Myocyte (in vitro differentiated cells): ENCODE measurements at regions not wholly inside any gene's neighbourhood (a gene's known extent, or its start where the extent isn't known, plus 50 kb on each side); places are given as distances from the start of the nearest gene placed in this dataset.
A peak's percentile ranks its signal among the peaks of the same experiment; 100 is the strongest.
"Not testable (repeated sequence)": the region's sequence is repeated elsewhere in the genome, so short reads cannot be mapped to it uniquely, and the experiment has no call there.

Experiments
- DNase-seq: peaks from one replicate; pipeline ENCODE4 v3.0.0-alpha.2; 2012; ENCODE audit warnings: low read depth

DNA sequence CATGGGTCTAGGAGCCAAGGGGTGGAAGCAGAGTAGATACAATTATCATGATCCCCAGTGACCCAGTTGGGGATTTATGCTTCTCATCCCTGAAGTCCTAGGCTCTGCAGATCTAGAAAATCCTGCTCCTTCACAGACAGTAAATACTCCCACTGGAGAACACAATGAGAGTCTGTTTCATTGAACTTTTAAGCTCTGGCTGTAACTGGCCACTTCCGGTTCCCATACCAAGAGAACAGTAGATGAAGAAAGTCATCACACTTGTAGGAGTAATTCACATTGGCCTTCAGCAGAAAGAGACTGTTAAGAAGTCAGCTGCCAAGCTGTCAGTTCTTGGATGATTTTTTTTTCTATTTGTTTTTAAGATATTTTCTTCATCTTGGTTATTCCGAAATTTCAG is 597.1 kb downstream of the ACTL7B start:
- no peak for DNase-seq

DNA sequence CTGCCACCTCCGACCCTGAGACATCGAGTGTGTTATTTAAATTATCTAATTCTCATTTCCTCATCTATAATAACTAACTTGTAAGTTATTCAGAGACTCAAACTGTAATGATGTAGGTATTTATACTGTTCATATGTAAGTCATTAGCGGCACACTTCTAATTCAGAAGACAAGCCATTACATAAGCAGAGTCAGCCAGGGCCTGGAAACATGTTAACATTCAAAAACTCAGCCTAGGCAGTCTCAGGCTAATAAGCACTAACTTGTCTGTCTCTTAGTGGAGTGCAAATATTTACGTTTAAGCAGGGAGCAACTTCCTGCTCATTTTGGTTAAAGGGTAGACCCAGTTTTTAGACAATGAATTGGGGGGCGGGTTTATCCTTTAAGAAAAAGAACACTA is 598.4 kb downstream of the ACTL7B start:
- DNase-seq, result no peak

DNA sequence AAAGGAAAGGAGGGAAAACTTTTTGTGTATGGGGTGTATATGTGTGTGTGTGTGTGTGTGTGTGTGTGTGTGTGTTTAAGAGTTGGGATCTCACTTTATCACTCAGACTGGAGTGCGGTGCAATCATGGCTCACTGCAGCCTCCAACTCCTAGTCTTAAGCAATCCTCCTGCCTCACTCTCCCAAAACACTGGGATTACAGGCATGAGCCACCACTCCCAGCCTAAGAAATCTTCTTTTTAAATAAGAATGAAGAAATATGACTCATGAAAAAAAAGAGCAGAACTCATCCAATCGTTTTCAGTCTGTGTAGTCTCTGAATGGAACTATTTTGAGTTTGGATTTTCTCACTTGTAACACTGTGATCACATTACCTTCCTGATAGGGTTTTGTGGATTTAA is 601.5 kb downstream of the ACTL7B start:
- no peak for DNase-seq

DNA sequence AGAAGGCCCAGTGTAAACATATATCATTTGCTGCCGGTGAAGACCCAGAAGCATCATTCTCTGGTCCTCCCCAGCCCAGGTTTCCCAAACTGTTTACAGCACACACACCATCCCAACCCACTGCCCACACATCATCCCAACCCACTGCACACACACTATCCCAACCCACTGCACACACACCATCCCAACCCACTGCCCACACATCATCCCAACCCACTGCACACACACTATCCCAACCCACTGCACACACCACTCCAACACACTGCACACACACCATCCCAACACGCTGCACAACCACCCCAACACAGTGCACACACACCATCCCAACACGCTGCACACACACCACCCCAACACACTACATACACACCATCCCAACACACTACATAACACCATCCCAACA is 608.4 kb downstream of the ACTL7B start:
- DNase-seq, result not testable (repeated sequence)

DNA sequence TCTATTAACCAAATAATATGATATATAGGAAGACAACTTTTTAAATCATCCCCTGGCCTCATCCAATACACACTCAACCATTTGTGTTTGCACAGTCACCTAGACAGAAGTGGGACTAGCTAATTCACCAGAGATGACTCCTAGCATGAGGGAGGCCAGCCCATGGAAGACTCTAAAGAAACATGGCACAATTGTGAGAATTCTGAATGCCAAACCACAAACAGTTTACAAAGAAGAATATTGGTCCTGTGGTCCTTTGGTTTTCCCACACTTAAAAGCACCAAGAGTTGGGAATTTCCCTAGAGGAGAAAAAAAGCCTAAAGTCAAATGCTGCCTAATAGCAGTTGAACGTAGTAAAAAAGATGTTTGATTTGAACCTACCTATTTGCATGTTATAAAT is 609.9 kb downstream of the ACTL7B start:
- DNase-seq, result peak; percentile 22

DNA sequence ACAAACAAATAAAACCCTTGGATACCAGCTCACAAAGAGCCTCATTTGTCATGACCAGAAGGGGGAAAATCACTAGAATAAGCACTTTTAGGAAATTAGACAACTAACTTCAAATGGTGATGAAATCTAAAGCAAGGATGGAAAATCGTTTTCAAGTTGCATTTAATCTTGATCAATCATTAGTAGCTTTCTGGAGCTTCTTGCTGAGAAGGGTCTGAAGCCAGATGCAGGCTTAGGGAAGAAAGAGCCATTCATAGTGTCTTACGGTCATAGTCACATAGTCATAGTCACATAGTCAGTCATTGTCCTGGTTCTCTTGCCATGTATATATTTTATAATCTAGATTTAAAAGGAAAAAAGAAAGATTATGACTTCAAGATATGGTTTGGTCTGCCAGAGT is 610.5 kb downstream of the ACTL7B start:
- no peak for DNase-seq

DNA sequence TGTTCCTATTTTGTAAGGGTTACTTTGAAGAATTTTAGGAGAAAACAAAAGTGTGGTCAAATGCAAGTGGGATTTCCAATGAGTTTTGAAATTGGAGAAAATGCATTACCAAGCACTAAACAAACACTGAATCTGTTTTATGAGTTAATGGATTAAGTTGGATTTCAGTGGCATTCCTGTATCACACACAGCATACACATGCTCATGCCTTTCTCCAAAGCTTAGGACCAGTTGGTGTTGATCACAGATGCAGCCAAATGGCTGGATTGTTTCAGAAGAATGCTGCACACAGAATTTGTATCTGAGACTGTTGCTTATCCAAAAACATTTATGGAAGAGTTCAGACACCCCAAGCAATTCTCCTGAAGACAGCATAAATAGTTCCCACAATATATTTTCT is 611.1 kb downstream of the ACTL7B start:
- peak; percentile 64 for DNase-seq

DNA sequence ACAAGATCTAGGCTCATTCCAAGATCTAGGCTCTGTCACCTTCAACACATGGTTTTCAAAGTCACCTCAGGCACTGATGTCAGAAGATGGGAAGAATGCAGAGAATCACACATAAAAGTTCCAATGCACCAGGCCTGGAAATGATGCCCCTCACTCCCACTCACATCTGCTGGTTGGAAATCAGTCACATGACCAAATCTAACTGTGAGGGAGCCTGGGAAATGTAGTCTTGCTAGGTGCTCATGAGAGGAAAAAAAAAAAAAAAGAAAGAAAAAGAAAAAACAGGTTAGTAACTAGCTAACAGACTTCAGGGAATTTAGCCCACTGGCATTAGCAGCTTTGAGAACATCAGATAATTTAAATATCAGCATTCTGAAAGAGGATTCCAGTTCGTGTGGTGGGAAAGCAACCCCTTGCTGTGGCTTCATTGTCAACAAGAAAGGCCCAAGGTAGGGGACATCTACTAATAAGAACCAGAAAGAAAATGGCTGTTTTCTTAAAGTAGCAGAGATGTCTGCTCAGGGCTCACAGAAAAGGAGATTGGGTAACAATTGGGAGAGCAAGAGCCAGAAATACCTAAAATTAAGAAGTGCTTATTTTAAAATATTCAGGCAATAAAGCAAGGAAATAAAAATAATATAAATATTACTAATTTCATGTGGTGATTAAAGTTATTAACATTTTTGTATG is 614.3 kb downstream of the ACTL7B start:
- DNase-seq, result no peak

DNA sequence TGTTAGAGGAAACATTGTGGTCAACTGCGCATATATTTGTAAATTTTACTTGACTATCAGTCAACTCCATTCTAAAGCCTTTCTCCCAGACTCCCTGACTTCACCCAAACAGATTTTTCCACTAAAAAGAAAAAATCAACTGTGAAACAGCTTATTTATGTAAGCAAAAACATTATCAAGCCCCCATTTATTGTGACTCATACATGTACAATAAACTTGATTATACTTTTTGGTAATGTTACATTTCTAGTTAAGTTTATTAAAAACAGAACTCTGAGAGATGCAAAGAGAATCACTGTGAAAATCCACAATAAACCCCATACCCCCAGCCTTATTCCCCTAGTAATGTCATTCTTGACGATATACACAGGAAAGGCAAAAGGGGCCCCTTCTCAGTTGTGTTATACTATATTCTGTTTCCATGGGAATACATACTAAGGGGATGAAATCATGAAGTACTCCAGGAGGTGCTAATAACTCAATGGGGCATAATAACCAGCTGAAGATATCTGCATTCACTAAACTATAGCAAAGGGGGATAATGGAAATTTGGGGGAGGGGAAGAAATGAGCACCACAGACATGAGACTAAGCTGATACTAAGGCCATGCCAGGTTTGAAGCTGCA is 616.0 kb downstream of the ACTL7B start:
- DNase-seq, result no peak

DNA sequence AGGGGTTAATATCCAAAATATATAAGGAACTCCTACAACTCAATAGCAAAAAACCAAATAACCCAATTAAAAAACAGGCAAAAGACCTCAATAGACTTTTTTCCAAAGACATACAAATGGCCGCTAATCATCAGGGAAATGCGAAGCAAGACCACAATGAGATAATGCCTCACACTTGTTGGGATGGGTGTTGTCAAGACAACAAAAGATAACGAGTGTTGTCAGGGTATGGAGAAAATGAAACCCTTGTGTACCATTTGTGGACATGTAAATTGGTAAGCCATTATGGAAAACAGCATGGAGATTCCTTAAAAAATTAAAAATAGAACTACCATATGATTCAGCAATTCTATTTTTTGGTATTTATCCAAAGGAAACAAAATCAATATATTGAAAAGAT is 620.2 kb downstream of the ACTL7B start:
- no peak for DNase-seq

DNA sequence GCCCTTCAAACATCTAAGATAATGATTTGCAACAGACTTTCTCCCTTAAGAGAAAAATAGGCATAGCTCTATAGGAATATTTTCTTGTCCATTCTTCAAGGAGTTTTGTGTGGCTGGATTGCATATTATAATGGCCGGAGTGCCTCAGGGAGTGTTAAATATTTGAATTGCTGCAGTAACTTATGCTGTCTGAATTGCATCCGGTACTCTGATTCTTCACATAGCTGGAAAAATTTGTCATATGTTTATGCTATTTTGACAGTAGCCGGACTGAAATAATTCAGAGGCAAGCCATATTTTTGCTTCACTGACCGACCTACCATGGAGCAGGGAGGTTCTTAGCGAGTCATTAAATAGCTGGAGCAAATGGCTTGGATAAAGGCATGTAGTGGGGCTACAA is 621.0 kb downstream of the ACTL7B start:
- no peak for DNase-seq

DNA sequence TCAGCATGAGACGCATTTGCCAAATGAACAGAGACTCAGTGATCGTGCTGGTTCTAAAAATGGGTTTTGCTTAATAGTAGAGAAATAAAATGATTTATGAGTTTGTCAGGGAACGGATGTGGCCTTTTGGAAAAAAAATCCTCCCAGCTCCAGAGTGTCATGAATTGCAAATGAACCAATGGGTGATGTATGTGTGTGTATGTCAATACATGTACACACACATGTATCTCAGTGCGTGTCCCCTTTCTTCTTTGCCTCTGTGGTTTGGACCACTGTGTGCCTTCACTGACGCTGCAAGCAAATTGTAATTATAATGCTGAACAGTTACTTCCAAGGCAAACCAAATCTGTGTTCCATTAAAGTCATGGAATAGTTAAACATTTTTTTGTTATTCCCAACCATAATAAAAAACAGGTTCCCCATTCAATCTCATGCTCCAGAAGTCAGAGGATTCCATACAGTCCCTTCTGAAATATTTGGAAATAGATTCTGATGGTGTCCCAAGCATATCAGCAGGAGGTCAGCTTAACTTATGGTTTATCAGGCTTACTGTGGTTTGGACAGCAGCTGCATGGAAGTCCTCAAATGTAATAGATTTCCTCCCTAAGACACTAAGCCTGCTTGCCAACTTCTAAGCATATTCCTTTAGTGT is 630.5 kb downstream of the ACTL7B start:
- DNase-seq, result peak; percentile 39

DNA sequence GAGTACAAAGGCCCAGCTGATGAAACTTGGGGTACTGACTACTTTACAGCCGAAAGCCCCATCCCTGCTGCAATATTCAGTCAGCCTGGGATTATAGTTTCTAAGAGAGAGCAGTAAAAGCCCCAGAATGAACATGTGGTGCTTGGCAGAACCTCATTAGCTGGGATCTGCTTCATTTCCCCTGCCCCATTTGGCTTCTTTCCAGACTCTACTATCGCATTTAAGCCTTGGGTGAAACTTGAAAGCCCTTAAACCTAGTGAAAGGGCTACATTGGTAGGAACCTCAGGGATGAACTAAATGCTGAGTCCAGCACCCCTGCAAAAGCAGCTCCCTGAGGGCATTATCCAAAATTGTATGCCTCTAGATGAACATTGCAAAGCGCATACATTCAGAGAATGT is 631.1 kb downstream of the ACTL7B start:
- DNase-seq, result no peak

DNA sequence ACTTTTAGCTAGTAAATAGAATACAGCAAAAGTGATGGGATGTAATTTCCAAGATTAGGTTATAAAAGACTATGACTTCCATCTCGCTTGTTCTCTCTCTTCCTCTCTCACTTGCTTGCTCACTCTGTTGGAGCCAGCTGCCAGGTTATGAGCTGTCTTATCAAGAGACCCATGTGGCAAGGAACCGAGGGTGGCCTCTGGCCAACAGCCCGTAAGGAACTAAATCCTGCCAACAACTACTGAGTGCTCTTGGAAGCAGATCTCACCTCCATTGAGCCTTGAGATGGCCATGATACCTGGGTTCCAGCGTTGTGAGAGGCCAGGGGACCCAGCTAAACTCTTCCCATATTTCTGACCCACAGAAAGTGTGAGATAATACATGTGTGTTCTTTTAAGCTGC is 636.1 kb downstream of the ACTL7B start:
- DNase-seq, result no peak

DNA sequence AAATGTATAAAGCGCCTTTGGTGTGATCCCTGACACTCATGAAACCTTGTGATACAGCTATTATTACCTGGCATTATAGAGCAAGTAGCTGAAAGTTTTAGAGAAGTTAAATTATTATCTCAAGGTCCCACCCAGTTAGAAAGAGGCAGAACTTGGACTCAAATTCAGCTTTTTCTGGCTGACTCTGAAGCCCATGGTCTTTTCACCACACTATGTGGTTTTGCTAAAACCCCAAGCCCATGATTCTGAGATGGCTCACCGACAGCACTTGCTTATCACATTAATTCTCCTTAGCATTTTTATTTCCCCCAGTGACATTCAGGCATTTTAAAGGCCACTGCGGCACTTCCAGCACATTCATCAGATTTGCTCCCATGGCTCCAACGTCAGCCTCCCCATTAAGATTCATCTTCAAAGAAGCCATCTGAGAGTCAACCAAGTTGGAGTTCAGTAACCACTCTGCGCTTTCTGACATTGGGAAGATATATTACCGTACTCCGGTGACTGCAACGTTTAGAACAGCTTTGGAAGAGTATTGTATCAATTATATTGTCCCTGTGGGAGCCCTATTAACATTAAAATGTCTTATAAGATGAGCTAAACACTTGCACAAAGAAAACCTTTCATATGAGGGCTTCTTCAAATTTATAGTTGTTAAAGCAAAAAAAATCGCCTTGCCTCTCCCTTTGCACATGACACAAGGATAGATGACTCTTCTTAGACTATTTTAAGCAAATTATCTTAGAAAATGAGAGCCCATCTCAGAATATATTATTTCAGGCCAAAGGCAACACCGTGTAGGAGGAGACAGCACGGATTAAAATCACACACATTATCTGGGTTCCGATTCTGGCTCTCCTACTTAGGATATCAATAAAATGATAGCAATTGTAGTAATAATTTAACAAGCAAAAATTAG is 638.1 kb downstream of the ACTL7B start:
- DNase-seq, result peak; percentile 22

DNA sequence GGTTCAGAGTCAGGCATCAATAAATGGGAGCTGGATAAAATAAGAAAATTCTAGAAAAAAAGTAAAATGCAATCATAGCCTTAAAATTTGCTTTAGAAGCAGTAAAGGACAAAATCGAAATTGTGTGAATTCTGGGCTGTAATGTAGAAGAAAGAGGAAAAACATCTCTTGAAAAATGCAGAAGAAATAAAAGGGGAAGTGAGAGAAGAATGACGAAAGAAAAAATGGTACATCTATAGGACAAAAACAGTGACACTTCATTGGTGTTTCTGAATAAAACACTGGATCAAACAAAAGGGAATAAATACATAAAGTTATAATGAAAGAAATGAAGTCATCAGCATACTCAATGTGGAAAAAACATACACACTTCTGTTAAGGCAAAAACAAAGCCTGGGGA is 642.3 kb downstream of the ACTL7B start:
- no peak for DNase-seq

DNA sequence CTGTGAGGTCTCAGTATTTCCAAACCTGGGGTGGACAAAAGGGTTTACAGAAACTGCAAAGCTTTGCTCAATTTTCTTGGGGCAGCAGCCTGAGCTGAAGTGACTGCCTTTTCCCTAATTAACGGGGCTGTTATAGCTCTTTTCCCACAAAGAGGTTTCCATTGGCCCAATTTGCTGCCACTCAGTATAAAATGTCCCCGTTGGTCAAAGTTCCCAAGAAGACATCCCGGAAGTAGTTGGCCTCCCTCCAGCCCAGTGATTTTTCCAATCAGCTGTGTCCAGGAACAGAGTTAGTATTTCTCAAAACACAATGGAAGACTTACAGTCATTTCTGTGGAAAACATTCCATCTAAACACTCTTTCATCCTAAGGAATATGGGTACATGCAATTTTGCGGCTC is 643.6 kb downstream of the ACTL7B start:
- DNase-seq, result peak; percentile 48

DNA sequence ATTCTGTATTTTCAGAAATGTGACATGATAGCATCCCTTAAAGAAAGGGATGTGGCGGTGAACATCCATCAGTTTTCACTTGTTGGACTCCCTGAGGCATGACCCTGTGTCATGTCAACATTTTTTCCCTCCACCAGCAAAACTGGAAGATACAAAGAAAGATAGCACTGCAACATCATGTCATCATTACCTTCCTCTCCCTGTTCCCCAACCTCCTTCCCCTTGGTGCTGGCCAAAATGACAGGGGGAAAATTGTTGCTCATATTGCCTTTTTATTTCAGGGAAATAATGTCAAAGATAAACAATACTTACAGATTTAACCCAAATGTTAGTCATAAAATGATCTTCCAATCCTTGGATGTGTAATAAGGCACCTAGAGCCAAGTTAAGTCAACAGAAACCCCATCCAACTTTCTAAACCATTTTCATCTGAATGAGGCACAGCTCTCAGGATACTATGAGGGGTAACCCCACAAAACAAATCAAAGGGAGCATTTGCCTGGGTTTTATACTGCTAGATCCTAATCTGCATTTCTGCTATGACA is 644.3 kb downstream of the ACTL7B start:
- DNase-seq, result no peak

DNA sequence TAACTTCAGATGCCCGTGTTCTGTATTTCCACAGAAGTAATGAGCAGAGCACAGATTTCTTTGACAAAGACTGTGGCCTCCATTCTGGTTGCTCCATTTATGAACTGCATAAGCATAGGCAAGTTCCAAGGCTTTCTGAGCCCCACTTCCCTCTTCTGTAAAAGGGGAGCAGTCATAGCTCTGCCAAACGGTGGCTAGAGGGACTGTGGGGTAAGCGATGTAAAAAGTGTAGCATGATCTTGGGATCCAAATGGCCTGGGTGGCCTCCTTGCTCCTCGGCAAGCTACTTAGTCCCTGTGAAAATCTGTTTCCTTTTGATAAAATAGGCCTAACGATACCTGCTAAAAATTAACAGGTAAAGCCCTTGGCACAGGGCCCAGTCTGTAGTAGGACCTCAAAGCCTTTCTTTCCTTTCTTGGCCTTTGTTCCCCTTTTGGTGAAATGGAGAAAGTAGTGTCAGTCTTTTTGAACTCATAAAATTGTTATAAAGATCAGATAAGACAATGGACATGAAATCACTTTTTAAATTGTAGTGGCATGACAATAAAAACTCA is 646.6 kb downstream of the ACTL7B start:
- DNase-seq, result no peak

DNA sequence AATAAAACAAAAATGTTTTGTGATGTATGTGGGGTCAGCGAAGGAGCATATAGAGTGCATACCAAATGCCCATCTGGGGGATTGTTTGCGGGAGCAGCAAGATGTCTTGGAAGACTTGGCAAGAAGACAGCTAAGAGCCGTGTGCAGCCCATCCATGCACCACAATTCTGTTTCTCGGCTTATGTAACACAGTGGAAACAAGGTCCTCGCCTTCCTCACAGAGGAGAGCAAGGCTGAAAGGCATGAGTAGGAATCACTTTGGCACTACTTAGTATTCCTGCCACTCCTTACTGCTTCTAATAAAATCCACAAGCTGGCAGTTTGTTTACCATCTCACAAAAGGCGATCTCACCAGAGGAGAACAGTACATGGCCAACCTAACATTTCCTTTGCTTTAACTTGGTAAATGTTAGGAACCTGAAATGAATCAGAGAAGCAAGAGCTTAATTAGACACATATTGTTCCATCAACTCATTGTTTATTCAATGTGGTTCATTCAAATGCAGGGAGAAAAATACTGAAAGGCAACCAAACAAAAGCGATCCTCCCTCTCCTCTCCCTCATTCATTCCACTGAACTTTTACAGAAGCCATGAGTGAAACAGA is 648.1 kb downstream of the ACTL7B start:
- no peak for DNase-seq

DNA sequence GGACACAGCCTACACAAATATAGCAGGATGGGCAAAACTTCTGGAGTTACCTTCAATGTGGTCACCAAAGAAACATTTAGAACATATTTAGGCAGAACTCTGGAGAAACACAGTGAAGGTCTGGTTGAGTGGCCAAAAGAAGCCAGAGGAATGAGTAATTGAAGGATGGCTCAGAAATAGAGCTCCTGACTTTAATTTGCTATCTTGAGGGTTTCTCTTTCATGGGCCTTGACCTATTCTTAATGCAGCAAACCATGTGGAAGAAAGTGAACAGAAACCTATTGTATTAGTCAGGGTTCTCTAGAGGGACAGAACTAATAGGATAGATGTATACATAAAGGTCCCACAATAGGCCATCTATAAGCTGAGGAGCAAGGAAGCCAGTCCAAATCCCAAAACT is 650.5 kb downstream of the ACTL7B start:
- DNase-seq, result no peak
